ENCODE measurements at regions not wholly inside any gene's neighbourhood (a gene's known extent, or its start where the extent isn't known, plus 50 kb on each side); places are given as distances from the start of the nearest gene placed in this dataset.
A peak's percentile ranks its signal among the peaks of the same experiment; 100 is the strongest.

- 68 to 76% methylated on average over 6 of the region's 6 CpGs for WGBS, 2 donors
These were observed 137.7 kb upstream of the ZNF608 start for GRCh38 chr5:124884114-124884513.

GRCh38 chr5:124885490-124885889 is 139.1 kb upstream of the ZNF608 start:
- Histone ChIP-seq H3K27me3 (ENCODE audit: control insufficient read depth in 3 of 3, insufficient read depth in 3 of 3, low read length in 2 of 3) (no peaks in the 10 kb centered on the region), H3K4me1 (ENCODE audit: control insufficient read depth in 5 of 5, insufficient read depth in 5 of 5, low read length in 5 of 5) (peaks cover 0 to 38% (median 15%) of the 10 kb centered on the region in 5 donors), H3K27ac (ENCODE audit: low read depth in 1 of 2, low read length in 1 of 2) (no peak overlapping the region), H3K4me3 (no peak overlapping the region), H3K9me3 (ENCODE audit: control insufficient read depth in 4 of 4, insufficient read depth in 3 of 4, low read length in 3 of 4) (no peaks in the 10 kb centered on the region), H3K36me3 (ENCODE audit: control insufficient read depth in 4 of 4, insufficient read depth in 4 of 4, low read length in 4 of 4) (no peaks in the 10 kb centered on the region), H3K9ac (ENCODE audit: insufficient read depth in 1 of 2, low read length in 2 of 2) (no peak overlapping the region)
- WGBS, 2 donors = 96 to 99% methylated on average over 2 of the region's 2 CpGs
- DNase-seq (no peak), ATAC-seq (ENCODE audit: insufficient read depth, low FRiP score) (no peak)
- TF ChIP-seq CTCF (IDR thresholded peaks at IDR 0.05; ENCODE audit: control extremely low read depth, extremely low read depth) = no peak

More at GRCh38 chr5:124884114-124884513, 137.7 kb upstream of the ZNF608 start:
- Histone ChIP-seq H3K4me3 (no peak overlapping the region), H3K27ac (ENCODE audit: low read depth in 1 of 2, low read length in 1 of 2) (no peak overlapping the region), H3K9ac (ENCODE audit: insufficient read depth in 1 of 2, low read length in 2 of 2) (no peak overlapping the region), H3K9me3 (ENCODE audit: control insufficient read depth in 4 of 4, insufficient read depth in 3 of 4, low read length in 3 of 4) (no peaks in the 10 kb centered on the region), H3K4me1 (ENCODE audit: control insufficient read depth in 5 of 5, insufficient read depth in 5 of 5, low read length in 5 of 5) (peaks cover 0 to 29% (median 10%) of the 10 kb centered on the region in 5 donors), H3K36me3 (ENCODE audit: control insufficient read depth in 4 of 4, insufficient read depth in 4 of 4, low read length in 4 of 4) (no peaks in the 10 kb centered on the region), H3K27me3 (ENCODE audit: control insufficient read depth in 3 of 3, insufficient read depth in 3 of 3, low read length in 2 of 3) (no peaks in the 10 kb centered on the region)
- DNase-seq (no peak), ATAC-seq (ENCODE audit: insufficient read depth, low FRiP score) (no peak)
- TF ChIP-seq CTCF (IDR thresholded peaks at IDR 0.05; ENCODE audit: control extremely low read depth, extremely low read depth) = no peak

GRCh38 chr5:124887223-124887622 is 140.8 kb upstream of the ZNF608 start:
- H3K27me3 ChIP-seq (ENCODE audit: control insufficient read depth in 3 of 3, insufficient read depth in 3 of 3, low read length in 2 of 3) = no peaks in the 10 kb centered on the region
- no peak overlapping the region for H3K9ac ChIP-seq (ENCODE audit: insufficient read depth in 1 of 2, low read length in 2 of 2)
- peaks cover 0 to 38% (median 15%) of the 10 kb centered on the region in 5 donors for H3K4me1 ChIP-seq (ENCODE audit: control insufficient read depth in 5 of 5, insufficient read depth in 5 of 5, low read length in 5 of 5)
- no peak for TF ChIP-seq CTCF (IDR thresholded peaks at IDR 0.05; ENCODE audit: control extremely low read depth, extremely low read depth)
- no peaks in the 10 kb centered on the region for H3K9me3 ChIP-seq (ENCODE audit: control insufficient read depth in 4 of 4, insufficient read depth in 3 of 4, low read length in 3 of 4)
- DNase-seq (no peak), ATAC-seq (ENCODE audit: insufficient read depth, low FRiP score) (no peak)
- no peak overlapping the region for H3K27ac ChIP-seq (ENCODE audit: low read depth in 1 of 2, low read length in 1 of 2)
- no peaks in the 10 kb centered on the region for H3K36me3 ChIP-seq (ENCODE audit: control insufficient read depth in 4 of 4, insufficient read depth in 4 of 4, low read length in 4 of 4)
- 67 to 70% methylated on average over 2 of the region's 2 CpGs for WGBS, 2 donors
- no peak overlapping the region for H3K4me3 ChIP-seq

- H3K36me3 ChIP-seq (ENCODE audit: control insufficient read depth in 4 of 4, insufficient read depth in 4 of 4, low read length in 4 of 4) = no peaks in the 10 kb centered on the region
- H3K27me3 ChIP-seq (ENCODE audit: control insufficient read depth in 3 of 3, insufficient read depth in 3 of 3, low read length in 2 of 3) = no peaks in the 10 kb centered on the region
- no peak for TF ChIP-seq CTCF (IDR thresholded peaks at IDR 0.05; ENCODE audit: control extremely low read depth, extremely low read depth)
- ATAC-seq (ENCODE audit: insufficient read depth, low FRiP score) = no peak
- no peak overlapping the region for H3K27ac ChIP-seq (ENCODE audit: low read depth in 1 of 2, low read length in 1 of 2)
- H3K4me1 ChIP-seq (ENCODE audit: control insufficient read depth in 5 of 5, insufficient read depth in 5 of 5, low read length in 5 of 5) = peaks cover 0 to 38% (median 15%) of the 10 kb centered on the region in 5 donors
- H3K4me3 ChIP-seq = no peak overlapping the region
- H3K9ac ChIP-seq (ENCODE audit: insufficient read depth in 1 of 2, low read length in 2 of 2) = peak overlapping the region in 1 of 2 donors; percentile 36
- 56 to 74% methylated on average over 6 of the region's 6 CpGs for WGBS, 2 donors
- DNase-seq = peak; percentile 32 to 55 (median 44)
- peaks cover 0 to under 1% (median 0%) of the 10 kb centered on the region in 4 donors for H3K9me3 ChIP-seq (ENCODE audit: control insufficient read depth in 4 of 4, insufficient read depth in 3 of 4, low read length in 3 of 4)
These were observed 141.6 kb upstream of the ZNF608 start for GRCh38 chr5:124888050-124888506.

Data from lung (tissue), 11 donors.